GM12872 (cell line): ENCODE measurements at regions not wholly inside any gene's neighbourhood (a gene's known extent, or its start where the extent isn't known, plus 50 kb on each side); places are given as distances from the start of the nearest gene placed in this dataset.

ENCODE experiments used
- CTCF ChIP-seq: IDR thresholded peaks from 3 replicates; pipeline ENCODE4 v1.5.1; 2011; ENCODE audit warnings: low read depth, mild to moderate bottlenecking, low read length, moderate library complexity; ENCODE audit not compliant: insufficient read depth

- TF ChIP-seq CTCF = no peak
Observed at GRCh38 chr15:87470923-87471322, 785.6 kb downstream of the NTRK3 start.

GRCh38 chr15:87461631-87462030 is 794.9 kb downstream of the NTRK3 start:
- TF ChIP-seq CTCF = no peak

DNA sequence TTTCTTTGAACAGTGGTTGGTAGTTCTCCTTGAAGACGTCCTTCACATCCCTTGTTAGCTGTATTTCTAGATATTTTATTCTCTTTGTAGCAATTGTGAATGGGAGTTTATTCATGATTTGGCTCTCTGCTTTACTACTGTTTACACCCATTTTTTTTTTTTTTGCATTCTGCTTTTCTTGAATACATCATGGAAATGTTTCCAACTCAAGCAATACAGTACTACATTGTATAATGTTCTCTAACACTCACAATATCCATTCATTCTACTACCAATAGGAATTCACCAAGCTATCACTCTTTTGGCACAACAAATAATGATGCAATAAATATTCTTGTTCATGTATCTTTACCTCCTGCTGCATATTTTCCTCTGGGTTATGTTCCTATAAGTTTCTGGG is 801.7 kb downstream of the NTRK3 start:
- TF ChIP-seq CTCF = no peak

- no peak for TF ChIP-seq CTCF
Observed at GRCh38 chr15:87450314-87450713, 806.2 kb downstream of the NTRK3 start.

DNA sequence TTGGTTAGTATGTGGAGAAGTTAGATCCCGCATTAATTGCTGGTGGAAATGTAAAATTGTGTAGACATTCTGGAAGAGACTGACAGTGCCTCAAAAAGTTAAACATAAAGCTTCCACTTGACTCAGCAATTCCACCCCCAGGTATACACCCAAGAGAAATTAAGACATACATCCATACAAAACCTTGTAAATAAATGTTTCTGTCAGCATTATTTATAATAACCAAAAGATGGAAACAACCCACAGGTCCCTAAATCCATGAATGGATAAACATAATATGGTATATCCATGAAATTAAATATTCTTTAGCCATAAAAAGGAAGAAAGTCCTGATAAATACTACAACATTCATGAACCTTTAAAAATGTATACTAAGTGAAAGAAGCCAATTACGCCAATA is 817.4 kb downstream of the NTRK3 start:
- no peak for TF ChIP-seq CTCF

DNA sequence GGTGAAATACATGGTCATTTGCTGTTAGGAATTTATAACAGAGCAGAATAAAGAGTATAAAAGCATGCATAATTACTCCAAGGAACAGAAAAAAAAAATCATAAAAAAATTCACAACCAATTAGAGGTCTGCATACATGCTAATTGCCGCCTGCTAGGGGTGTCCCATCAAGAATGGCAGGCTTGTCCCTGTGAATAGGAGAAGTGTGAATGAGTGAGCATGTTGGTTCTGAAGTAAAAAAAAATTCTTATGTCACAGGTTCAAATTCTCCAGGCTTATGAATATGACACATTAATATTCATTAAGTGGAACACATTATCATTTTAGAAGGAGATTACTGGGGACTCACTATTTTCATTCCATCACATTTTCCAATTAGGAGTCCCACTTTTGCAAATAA is 822.7 kb downstream of the NTRK3 start:
- no peak for TF ChIP-seq CTCF

DNA sequence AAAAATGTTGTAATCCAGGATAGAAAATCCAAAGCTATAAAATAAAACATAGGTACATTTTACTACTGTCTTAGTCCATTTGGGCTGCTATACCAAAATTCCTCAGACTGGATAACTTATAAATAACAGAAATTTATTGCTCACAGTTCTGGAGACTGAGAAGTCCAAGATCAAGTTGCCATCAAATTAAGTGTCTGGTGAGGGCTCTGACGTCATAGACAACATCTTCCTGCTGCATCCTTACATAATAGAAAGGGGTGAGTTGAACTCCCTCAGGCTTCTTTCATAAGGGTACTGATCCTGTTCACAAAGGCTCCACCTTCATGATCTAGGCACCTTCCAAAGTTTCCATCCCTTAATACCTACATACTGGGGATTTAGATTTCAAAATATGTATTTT is 826.8 kb downstream of the NTRK3 start:
- no peak for TF ChIP-seq CTCF

- TF ChIP-seq CTCF = no peak
Observed at GRCh38 chr15:87420017-87420416, 836.5 kb downstream of the NTRK3 start.
